CD4-positive, alpha-beta T cell (primary cell): ENCODE measurements at regions not wholly inside any gene's neighbourhood (a gene's known extent, or its start where the extent isn't known, plus 50 kb on each side); places are given as distances from the start of the nearest gene placed in this dataset.
"Not testable (repeated sequence)": the region's sequence is repeated elsewhere in the genome, so short reads cannot be mapped to it uniquely, and the experiment has no call there.

Source experiments
- ATAC-seq: fragments of 200-7000 bp; cut with Tn5 transposase; one replicate; pipeline ENCODE4 v1.10.0; 2022; ENCODE audit warnings: mild to moderate bottlenecking; ENCODE audit not compliant: poor library complexity
- CTCF ChIA-PET: fragments of 350-600 bp; sonication (Branson Sonifier 250); formaldehyde crosslinking; loops from one replicate; lab custom pipeline; 2021; ENCODE audit warnings: antibody characterized with exemption, inconsistent platforms; lab: Charles Lee
- POLR2A ChIA-PET: fragments of 350-600 bp; sonication (Branson Sonifier 250); formaldehyde crosslinking; loops from one replicate; lab custom pipeline; 2021; ENCODE audit warnings: antibody characterized with exemption, inconsistent platforms; lab: Charles Lee
- DNase-seq, 14 experiments: peaks; one replicate each; pipeline ENCODE4 v3.0.0-alpha.2; 2013 to 2020; ENCODE audit warnings: mixed read lengths in 2 of 14
- H3K27ac ChIP-seq, 2 donors: one replicate each; pipeline versions ENCODE4 v1.5.1 to v1.7.0; 2013; ENCODE audit warnings: low read length in 2 of 2, low read depth in 1 of 2, mild to moderate bottlenecking in 1 of 2
- H3K27me3 ChIP-seq, 2 experiments: 1 replicate in 1 of 2; 2 replicates in 1 of 2; pipeline versions ENCODE4 v1.6.1 to v1.7.0; 2013; ENCODE audit warnings: low read length in 2 of 2, control low read depth in 1 of 2, mild to moderate bottlenecking in 1 of 2, moderate library complexity in 1 of 2; ENCODE audit not compliant: insufficient read depth in 2 of 2, control insufficient read depth in 1 of 2
- H3K36me3 ChIP-seq: one replicate; pipeline ENCODE4 v1.6.1; 2013; ENCODE audit warnings: low read length, control low read depth; ENCODE audit not compliant: insufficient read depth
- H3K4me1 ChIP-seq: one replicate; pipeline ENCODE4 v1.6.1; 2013; ENCODE audit warnings: low read length, control low read depth; ENCODE audit not compliant: insufficient read depth
- H3K4me3 ChIP-seq: one replicate; pipeline ENCODE4 v1.5.1; 2013; ENCODE audit warnings: mild to moderate bottlenecking, low read length, moderate library complexity
- H3K9me3 ChIP-seq, 2 experiments: 1 replicate in 1 of 2; 2 replicates in 1 of 2; pipeline versions ENCODE4 v1.6.1 to v1.7.0; 2013; ENCODE audit warnings: low read length in 2 of 2, mild to moderate bottlenecking in 2 of 2, control low read depth in 1 of 2, moderate library complexity in 1 of 2; ENCODE audit not compliant: control insufficient read depth in 1 of 2, insufficient read depth in 1 of 2
- H3K27ac Mint-ChIP-seq: one replicate; pipeline ENCODE4 v1.8.0; 2020; ENCODE audit warnings: mixed read lengths
- H3K27me3 Mint-ChIP-seq: one replicate; pipeline ENCODE4 v1.8.0; 2021; ENCODE audit warnings: mixed read lengths
- H3K36me3 Mint-ChIP-seq: one replicate; pipeline ENCODE4 v1.8.0; 2021; ENCODE audit warnings: low read depth, mixed read lengths
- H3K4me1 Mint-ChIP-seq: one replicate; pipeline ENCODE4 v1.8.0; 2021; ENCODE audit warnings: low read depth, mixed read lengths
- H3K4me3 Mint-ChIP-seq: one replicate; pipeline ENCODE4 v1.8.0; 2020; ENCODE audit warnings: mild to moderate bottlenecking, mixed read lengths
- H3K9me3 Mint-ChIP-seq: one replicate; pipeline ENCODE4 v1.8.0; 2020; ENCODE audit warnings: mixed read lengths
- intact Hi-C, 2 experiments: fragments of 100-400 bp; cut with DNase I in 1 of 2; cut with micrococcal nuclease in 1 of 2; formaldehyde crosslinking; loops; one replicate each; pipeline versions ENCODE4 v1.15.1 to v1.9.0; 2023 to 2025; cut with DNase I, micrococcal nuclease
- TF ChIP-seq, protein P1 (sequence below): fragments of 200-600 bp; IDR thresholded peaks from one replicate; pipeline ENCODE4 v1.8.0; 2022; ENCODE audit warnings: antibody characterized with exemption, mild to moderate bottlenecking

DNA sequence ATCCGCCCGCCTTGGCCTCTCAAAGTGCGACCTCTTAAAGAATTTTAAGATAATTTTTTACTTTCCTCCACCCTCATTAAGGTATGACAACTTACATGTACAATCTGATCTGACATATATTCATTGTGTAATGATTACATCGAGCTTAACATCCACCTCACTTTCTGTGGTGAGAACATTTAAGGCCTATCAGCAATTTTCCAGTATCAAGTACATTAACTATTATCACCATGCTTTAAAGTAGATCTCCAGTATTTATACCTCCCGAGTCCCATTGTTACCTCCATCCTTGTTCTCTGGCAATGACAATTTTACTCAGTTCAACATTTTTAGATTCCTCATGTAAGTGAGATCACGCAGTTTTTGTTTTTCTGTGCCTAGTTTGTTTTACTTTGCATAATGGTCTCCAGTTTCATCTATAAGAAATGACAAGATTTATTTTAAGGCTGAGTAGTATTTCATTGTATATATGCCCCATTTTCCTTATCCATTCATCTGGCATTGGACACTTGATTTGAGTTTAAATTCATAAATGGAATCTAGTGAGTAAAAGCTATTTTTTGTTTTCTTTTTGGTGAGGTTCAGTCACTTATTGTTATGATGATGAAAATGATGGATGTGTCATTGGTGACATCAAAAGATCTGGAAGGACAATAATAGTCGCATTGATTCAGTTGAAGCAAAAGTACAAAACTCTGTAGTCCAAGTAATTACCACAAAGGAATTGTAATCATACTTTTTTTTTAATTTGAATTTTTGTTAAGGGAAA, 87.0 kb downstream of the OR2B2 start:
- TF ChIP-seq, protein P1, sequence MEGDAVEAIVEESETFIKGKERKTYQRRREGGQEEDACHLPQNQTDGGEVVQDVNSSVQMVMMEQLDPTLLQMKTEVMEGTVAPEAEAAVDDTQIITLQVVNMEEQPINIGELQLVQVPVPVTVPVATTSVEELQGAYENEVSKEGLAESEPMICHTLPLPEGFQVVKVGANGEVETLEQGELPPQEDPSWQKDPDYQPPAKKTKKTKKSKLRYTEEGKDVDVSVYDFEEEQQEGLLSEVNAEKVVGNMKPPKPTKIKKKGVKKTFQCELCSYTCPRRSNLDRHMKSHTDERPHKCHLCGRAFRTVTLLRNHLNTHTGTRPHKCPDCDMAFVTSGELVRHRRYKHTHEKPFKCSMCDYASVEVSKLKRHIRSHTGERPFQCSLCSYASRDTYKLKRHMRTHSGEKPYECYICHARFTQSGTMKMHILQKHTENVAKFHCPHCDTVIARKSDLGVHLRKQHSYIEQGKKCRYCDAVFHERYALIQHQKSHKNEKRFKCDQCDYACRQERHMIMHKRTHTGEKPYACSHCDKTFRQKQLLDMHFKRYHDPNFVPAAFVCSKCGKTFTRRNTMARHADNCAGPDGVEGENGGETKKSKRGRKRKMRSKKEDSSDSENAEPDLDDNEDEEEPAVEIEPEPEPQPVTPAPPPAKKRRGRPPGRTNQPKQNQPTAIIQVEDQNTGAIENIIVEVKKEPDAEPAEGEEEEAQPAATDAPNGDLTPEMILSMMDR = no peak
- Mint-ChIP-seq H3K27ac (peak overlapping the region; percentile 99), H3K4me3 (peak overlapping the region; percentile 90), H3K4me1 (peaks cover 38% of the 10 kb centered on the region), H3K27me3 (no peaks in the 10 kb centered on the region), H3K9me3 (no peaks in the 10 kb centered on the region), H3K36me3 (peaks cover 7% of the 10 kb centered on the region)
- peak overlapping the region; percentile 82 for H3K4me3 ChIP-seq
- H3K4me1 ChIP-seq = peaks cover 8% of the 10 kb centered on the region
- intact Hi-C loops = loop anchor here in 1 of 2 experiments (2.0 kb wide), 2 partner anchors 14 to 48 kb away; a partner anchor contains a TSS
- H3K27ac ChIP-seq = peak overlapping the region; percentile 77 to 87
- ATAC-seq = no peak
- peak in 2 of 14 experiments; percentile 27 to 38 for DNase-seq
- no peaks in the 10 kb centered on the region for H3K27me3 ChIP-seq
- POLR2A ChIA-PET = interaction anchor here (0.6 to 9.2 kb wide), 39 partner anchors 9 to 1805 kb away, joined by 3 to 390 read pairs (median 7); partner anchors contain the start of genes HMGN4 and ZKSCAN8
- no peaks in the 10 kb centered on the region for H3K36me3 ChIP-seq
- H3K9me3 ChIP-seq = no peaks in the 10 kb centered on the region
- CTCF ChIA-PET = interaction anchor here (0.7 to 4.9 kb wide), 10 partner anchors 9 to 70 kb away, joined by 3 to 26 read pairs (median 6); a partner anchor contains a TSS

DNA sequence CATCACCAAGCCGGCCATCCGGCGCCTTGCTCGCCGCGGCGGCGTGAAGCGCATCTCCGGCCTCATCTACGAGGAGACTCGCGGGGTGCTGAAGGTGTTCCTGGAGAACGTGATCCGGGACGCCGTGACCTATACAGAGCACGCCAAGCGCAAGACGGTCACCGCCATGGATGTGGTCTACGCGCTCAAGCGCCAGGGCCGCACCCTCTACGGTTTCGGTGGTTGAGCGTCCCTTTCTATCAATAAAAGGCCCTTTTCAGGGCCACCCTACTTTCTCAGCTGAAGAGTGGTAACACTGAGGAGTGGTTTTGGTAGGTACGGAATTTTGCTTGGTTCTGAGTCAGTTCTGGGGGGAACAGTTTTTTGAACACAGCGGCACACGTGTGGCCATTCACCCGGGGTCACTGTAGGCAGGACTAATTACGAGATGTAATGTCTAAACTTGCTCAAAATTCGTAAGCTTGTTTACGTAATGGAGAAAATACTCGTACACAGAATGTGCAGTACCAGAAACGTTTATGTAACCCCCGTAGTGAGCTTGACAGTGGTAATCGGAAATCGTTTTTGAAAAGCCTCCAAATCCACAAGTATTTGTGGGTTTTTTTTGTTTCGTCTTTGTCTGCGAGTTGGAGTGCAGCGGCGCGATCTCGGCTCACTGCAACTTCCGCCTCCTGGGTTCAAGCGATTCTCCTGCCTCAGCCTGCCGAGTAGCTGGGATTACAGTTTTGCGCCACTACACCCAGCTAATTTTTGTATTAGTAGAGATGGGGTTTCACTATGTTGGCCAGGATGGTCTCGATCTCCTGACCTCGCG, 87.8 kb downstream of the OR2B2 start:
- not testable (repeated sequence) for H3K27me3 Mint-ChIP-seq, H3K36me3 Mint-ChIP-seq

DNA sequence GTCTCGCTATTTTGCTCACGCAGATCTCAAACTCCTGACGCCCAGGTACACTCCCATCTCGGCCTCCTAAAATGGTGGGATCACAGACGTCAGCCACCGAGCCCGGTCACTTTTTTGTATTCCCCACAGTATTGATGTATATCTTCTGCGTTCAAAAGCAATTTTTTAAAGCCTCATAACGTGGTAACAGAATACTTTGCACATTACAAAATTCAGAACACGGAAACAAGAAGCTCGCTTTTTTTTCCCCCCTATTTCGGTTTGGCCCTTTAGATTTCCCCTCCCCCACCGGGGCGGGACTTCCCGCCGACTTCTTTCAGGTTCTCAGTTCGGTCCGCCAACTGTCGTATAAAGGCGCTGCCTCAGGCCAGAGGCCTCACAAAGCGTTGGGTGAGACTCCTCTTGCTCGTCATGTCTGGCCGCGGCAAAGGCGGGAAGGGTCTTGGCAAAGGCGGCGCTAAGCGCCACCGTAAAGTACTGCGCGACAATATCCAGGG, 88.4 kb downstream of the OR2B2 start:
- peak in 12 of 14 experiments; percentile 46 to 81 (median 60) for DNase-seq
- Mint-ChIP-seq H3K4me1 (peaks cover 24% of the 10 kb centered on the region), H3K27ac (peak overlapping the region; percentile 99), H3K4me3 (peak overlapping the region; percentile 90)
- POLR2A ChIA-PET = interaction anchor here (1.0 to 9.2 kb wide), 28 partner anchors 10 to 1802 kb away, joined by 3 to 390 read pairs (median 12); partner anchors contain the start of gene HMGN4
- not testable (repeated sequence) for H3K9me3 ChIP-seq, H3K36me3 ChIP-seq, H3K27me3 ChIP-seq, H3K36me3 Mint-ChIP-seq, ATAC-seq, H3K27me3 Mint-ChIP-seq, H3K9me3 Mint-ChIP-seq, H3K4me1 ChIP-seq
- CTCF ChIA-PET = interaction anchor here (1.3 to 4.9 kb wide), 6 partner anchors 11 to 72 kb away, joined by 3 to 26 read pairs (median 8); a partner anchor contains a TSS
- intact Hi-C loops = loop anchor here in 1 of 2 experiments (1.0 to 2.0 kb wide), 4 partner anchors 8 to 49 kb away; a partner anchor contains a TSS
- Histone ChIP-seq H3K27ac (peak overlapping the region; percentile 50 to 63), H3K4me3 (peak overlapping the region; percentile 82)

More for the DNA sequence above, 87.8 kb downstream of the OR2B2 start:
- Mint-ChIP-seq H3K4me3 (peak overlapping the region; percentile 90), H3K4me1 (peaks cover 30% of the 10 kb centered on the region), H3K27ac (peak overlapping the region; percentile 99)
- ATAC-seq = peak; percentile 68
- CTCF ChIA-PET = interaction anchor here (0.7 to 4.9 kb wide), 9 partner anchors 10 to 71 kb away, joined by 3 to 26 read pairs (median 7); a partner anchor contains a TSS
- peak overlapping the region; percentile 82 for H3K4me3 ChIP-seq
- H3K36me3 ChIP-seq, H3K27me3 ChIP-seq, H3K9me3 Mint-ChIP-seq, H3K9me3 ChIP-seq, H3K4me1 ChIP-seq: not testable (repeated sequence)
- intact Hi-C loops = loop anchor here in 1 of 2 experiments (1.0 to 2.0 kb wide), 3 partner anchors 13 to 48 kb away; a partner anchor contains a TSS
- H3K27ac ChIP-seq = peak overlapping the region; percentile 77 to 87
- peak in 9 of 14 experiments; percentile 23 to 80 (median 41) for DNase-seq
- POLR2A ChIA-PET = interaction anchor here (0.6 to 9.2 kb wide), 40 partner anchors 9 to 1804 kb away, joined by 3 to 390 read pairs (median 7); partner anchors contain the start of genes HMGN4 and ZKSCAN8
